Stimulated activated CD4-positive, alpha-beta T cell treated with anti-CD3 and anti-CD28 coated beads, Interleukin-15, amount 100 ng/mL, for 24 hours (primary cell): ENCODE measurements at regions not wholly inside any gene's neighbourhood (a gene's known extent, or its start where the extent isn't known, plus 50 kb on each side); places are given as distances from the start of the nearest gene placed in this dataset.
"Not testable (repeated sequence)": the region's sequence is repeated elsewhere in the genome, so short reads cannot be mapped to it uniquely, and the experiment has no call there.

ENCODE experiments used
- DNase-seq: peaks from one replicate; pipeline ENCODE4 v3.0.0-alpha.2; 2020

GRCh38 chr2:4140281-4140970, 437.1 kb downstream of the DCDC2C start:
- DNase-seq: no peak

- no peak for DNase-seq
These were observed 441.4 kb downstream of the DCDC2C start for GRCh38 chr2:4144731-4145130.

- no peak for DNase-seq
These were observed 448.1 kb downstream of the DCDC2C start for GRCh38 chr2:4151521-4151920.

GRCh38 chr2:4152051-4152450, 448.7 kb downstream of the DCDC2C start:
- no peak for DNase-seq

GRCh38 chr2:4168834-4169233, 465.5 kb downstream of the DCDC2C start:
- no peak for DNase-seq

- DNase-seq: no peak
These were observed 471.4 kb downstream of the DCDC2C start for GRCh38 chr2:4174796-4175195.

- DNase-seq: no peak
These were observed 472.0 kb downstream of the DCDC2C start for GRCh38 chr2:4175343-4175742.

- no peak for DNase-seq
These were observed 477.3 kb downstream of the DCDC2C start for GRCh38 chr2:4180631-4181030.

- no peak for DNase-seq
These were observed 477.7 kb downstream of the DCDC2C start for GRCh38 chr2:4181062-4181461.

- DNase-seq: no peak
These were observed 485.2 kb downstream of the DCDC2C start for GRCh38 chr2:4188561-4188960.

GRCh38 chr2:4190548-4190947, 487.2 kb downstream of the DCDC2C start:
- DNase-seq: no peak

GRCh38 chr2:4192119-4192518, 488.7 kb downstream of the DCDC2C start:
- DNase-seq: no peak

- no peak for DNase-seq
These were observed 511.2 kb downstream of the DCDC2C start for GRCh38 chr2:4214444-4215205.

- no peak for DNase-seq
These were observed 514.4 kb downstream of the DCDC2C start for GRCh38 chr2:4217737-4218136.

- no peak for DNase-seq
These were observed 515.7 kb downstream of the DCDC2C start for GRCh38 chr2:4219101-4219500.

- DNase-seq: no peak
These were observed 516.2 kb downstream of the DCDC2C start for GRCh38 chr2:4219571-4219970.

GRCh38 chr2:4221434-4221833, 518.1 kb downstream of the DCDC2C start:
- DNase-seq: no peak

GRCh38 chr2:4221845-4222244, 518.5 kb downstream of the DCDC2C start:
- DNase-seq: no peak

- not testable (repeated sequence) for DNase-seq
These were observed 541.0 kb downstream of the DCDC2C start for GRCh38 chr2:4244422-4244821.

GRCh38 chr2:4246364-4247131, 543.2 kb downstream of the DCDC2C start:
- DNase-seq: no peak

GRCh38 chr2:4247791-4248190, 544.4 kb downstream of the DCDC2C start:
- DNase-seq: no peak

- DNase-seq: no peak
These were observed 552.1 kb downstream of the DCDC2C start for GRCh38 chr2:4255491-4255890.

- DNase-seq: no peak
These were observed 553.0 kb downstream of the DCDC2C start for GRCh38 chr2:4256351-4256750.

- no peak for DNase-seq
These were observed 555.2 kb downstream of the DCDC2C start for GRCh38 chr2:4258563-4258962.
